ENCODE measurements at regions not wholly inside any gene's neighbourhood (a gene's known extent, or its start where the extent isn't known, plus 50 kb on each side); places are given as distances from the start of the nearest gene placed in this dataset.

GRCh38 chr6:71411882-71412281 lies 123.3 kb downstream of the OGFRL1 start:
- Mint-ChIP-seq H3K9me3 (no peaks in the 10 kb centered on the region), H3K4me3 (peak overlapping the region; percentile 64 to 67 (median 66)), H3K27me3 (ENCODE audit: low read depth) (no peaks in the 10 kb centered on the region), H3K36me3 (ENCODE audit: low read depth) (peaks cover 69% of the 10 kb centered on the region), H3K4me1 (peaks cover 64% of the 10 kb centered on the region), H3K27ac (peak overlapping the region; percentile 88 to 93 (median 89))
- no peak for TF ChIP-seq CTCF (IDR thresholded peaks at IDR 0.05; ENCODE audit: unreplicated experiment in 3 of 3)

- peak overlapping the region; percentile 64 to 67 (median 66) for H3K4me3 Mint-ChIP-seq
Observed at GRCh38 chr6:71412559-71413140, 124.0 kb downstream of the OGFRL1 start.

GRCh38 chr6:71414486-71414885 lies 125.9 kb downstream of the OGFRL1 start:
- no peak for TF ChIP-seq CTCF (IDR thresholded peaks at IDR 0.05; ENCODE audit: unreplicated experiment in 3 of 3)
- Mint-ChIP-seq H3K4me3 (peak overlapping the region; percentile 73 to 77 (median 75)), H3K27ac (peak overlapping the region; percentile 85 to 95 (median 91)), H3K36me3 (ENCODE audit: low read depth) (peaks cover 73% of the 10 kb centered on the region), H3K9me3 (no peaks in the 10 kb centered on the region), H3K4me1 (peaks cover 66% of the 10 kb centered on the region), H3K27me3 (ENCODE audit: low read depth) (no peaks in the 10 kb centered on the region)

More at GRCh38 chr6:71412559-71413140, 124.0 kb downstream of the OGFRL1 start:
- peaks cover 69% of the 10 kb centered on the region for H3K36me3 Mint-ChIP-seq (ENCODE audit: low read depth)
- peaks cover 61% of the 10 kb centered on the region for H3K4me1 Mint-ChIP-seq
- H3K9me3 Mint-ChIP-seq, result no peaks in the 10 kb centered on the region
- no peak for TF ChIP-seq CTCF (IDR thresholded peaks at IDR 0.05; ENCODE audit: unreplicated experiment in 3 of 3)
- peak overlapping the region; percentile 88 to 93 (median 89) for H3K27ac Mint-ChIP-seq
- no peaks in the 10 kb centered on the region for H3K27me3 Mint-ChIP-seq (ENCODE audit: low read depth)

- no peak for TF ChIP-seq CTCF (IDR thresholded peaks at IDR 0.05; ENCODE audit: unreplicated experiment in 3 of 3)
- Mint-ChIP-seq H3K27me3 (ENCODE audit: low read depth) (no peaks in the 10 kb centered on the region), H3K36me3 (ENCODE audit: low read depth) (peaks cover 43% of the 10 kb centered on the region), H3K9me3 (no peaks in the 10 kb centered on the region), H3K4me1 (peaks cover 37% of the 10 kb centered on the region), H3K27ac (peak overlapping the region; percentile 74 to 95 (median 89)), H3K4me3 (peak overlapping the region; percentile 90 to 96 (median 95))
Observed at GRCh38 chr6:71419217-71420094, 130.8 kb downstream of the OGFRL1 start.

GRCh38 chr6:71420095-71420692 lies 131.6 kb downstream of the OGFRL1 start:
- Mint-ChIP-seq H3K9me3 (no peaks in the 10 kb centered on the region), H3K4me3 (peak overlapping the region; percentile 90 to 96 (median 95)), H3K27ac (peak overlapping the region; percentile 74 to 95 (median 92)), H3K27me3 (ENCODE audit: low read depth) (no peaks in the 10 kb centered on the region), H3K4me1 (peaks cover 32% of the 10 kb centered on the region), H3K36me3 (ENCODE audit: low read depth) (peaks cover 37% of the 10 kb centered on the region)
- peak; percentile 6 to 29 (median 20) for TF ChIP-seq CTCF (IDR thresholded peaks at IDR 0.05; ENCODE audit: unreplicated experiment in 3 of 3)
